OCI-LY1 (cell line): ENCODE measurements at regions not wholly inside any gene's neighbourhood (a gene's known extent, or its start where the extent isn't known, plus 50 kb on each side); places are given as distances from the start of the nearest gene placed in this dataset.
"Not testable (repeated sequence)": the region's sequence is repeated elsewhere in the genome, so short reads cannot be mapped to it uniquely, and the experiment has no call there.

ENCODE experiments used
- H2AFZ ChIP-seq: fragments of 200-600 bp; sonication (generic), shearing (Covaris generic); 2 replicates; pipeline ENCODE4 v1.6.0; 2014; ENCODE audit warnings: antibody characterized with exemption, mild to moderate bottlenecking, low read length
- H3F3A ChIP-seq: fragments of 200-600 bp; sonication (generic), shearing (Covaris generic); 2 replicates; pipeline ENCODE4 v1.6.0; 2014; ENCODE audit warnings: mild to moderate bottlenecking, antibody characterized with exemption, low read length, moderate library complexity; ENCODE audit not compliant: insufficient read depth
- H3K27ac ChIP-seq: fragments of 200-600 bp; sonication (generic); 2 replicates; pipeline ENCODE4 v1.5.1; 2014; ENCODE audit warnings: low read length, mixed run types, mild to moderate bottlenecking, low read depth; ENCODE audit not compliant: poor library complexity, severe bottlenecking
- H3K27me3 ChIP-seq: fragments of 200-600 bp; sonication (generic); 2 replicates; pipeline ENCODE4 v1.6.0; 2014; ENCODE audit warnings: antibody characterized with exemption, mild to moderate bottlenecking, low read length, moderate library complexity; ENCODE audit not compliant: insufficient read depth
- H3K36me3 ChIP-seq: fragments of 200-600 bp; sonication (generic); 2 replicates; pipeline ENCODE4 v1.6.1; 2014; ENCODE audit warnings: mild to moderate bottlenecking, antibody characterized with exemption, low read length, moderate library complexity, mixed read lengths; ENCODE audit not compliant: insufficient read depth
- H3K4me1 ChIP-seq: fragments of 200-600 bp; sonication (generic); 2 replicates; pipeline ENCODE4 v1.5.1; 2014; ENCODE audit warnings: mild to moderate bottlenecking, low read length, moderate library complexity; ENCODE audit not compliant: insufficient read depth, severe bottlenecking
- H3K4me2 ChIP-seq: fragments of 200-600 bp; sonication (generic), shearing (Covaris generic); 2 replicates; pipeline ENCODE4 v1.6.1; 2014; ENCODE audit warnings: low read length
- H3K4me3 ChIP-seq: fragments of 200-600 bp; sonication (generic); 2 replicates; pipeline ENCODE4 v1.5.1; 2014; ENCODE audit warnings: low read length, low read depth, mild to moderate bottlenecking, mixed read lengths; ENCODE audit not compliant: poor library complexity, severe bottlenecking
- H3K79me2 ChIP-seq: fragments of 200-600 bp; shearing (Covaris generic); 2 replicates; pipeline ENCODE4 v1.6.1; 2016; ENCODE audit warnings: mixed run types, low read length, mixed read lengths; ENCODE audit not compliant: insufficient read depth
- H3K9ac ChIP-seq: fragments of 200-600 bp; sonication (generic), shearing (Covaris generic); 2 replicates; pipeline ENCODE4 v1.6.1; 2014; ENCODE audit warnings: mild to moderate bottlenecking, low read length, mixed read lengths
- H3K9me2 ChIP-seq: fragments of 200-600 bp; sonication (generic), shearing (Covaris generic); 2 replicates; pipeline ENCODE4 v1.6.1; 2014; ENCODE audit warnings: low read depth, mild to moderate bottlenecking, low read length, mixed read lengths
- H3K9me3 ChIP-seq: fragments of 200-600 bp; shearing (Covaris generic); 2 replicates; pipeline ENCODE4 v1.6.1; 2014; ENCODE audit warnings: low read length, mixed read lengths
- H4K20me1 ChIP-seq: fragments of 200-600 bp; sonication (generic), shearing (Covaris generic); 2 replicates; pipeline ENCODE4 v1.6.0; 2016; ENCODE audit warnings: mild to moderate bottlenecking, low read length; ENCODE audit not compliant: insufficient read depth
- EZH2 ChIP-seq: fragments of 200-600 bp; sonication (generic), shearing (Covaris generic); IDR thresholded peaks from 2 replicates; pipeline ENCODE4 v1.8.0; 2017; ENCODE audit warnings: borderline replicate concordance, mixed run types, mild to moderate bottlenecking, antibody characterized with exemption, low read length, moderate library complexity, mixed read lengths
- TF ChIP-seq, protein P1 (sequence below): fragments of 200-600 bp; sonication (generic), shearing (Covaris generic); IDR thresholded peaks from 2 replicates; pipeline ENCODE4 v1.5.1; 2017; ENCODE audit warnings: mild to moderate bottlenecking, antibody characterized with exemption, low read length, moderate library complexity, mixed read lengths

DNA sequence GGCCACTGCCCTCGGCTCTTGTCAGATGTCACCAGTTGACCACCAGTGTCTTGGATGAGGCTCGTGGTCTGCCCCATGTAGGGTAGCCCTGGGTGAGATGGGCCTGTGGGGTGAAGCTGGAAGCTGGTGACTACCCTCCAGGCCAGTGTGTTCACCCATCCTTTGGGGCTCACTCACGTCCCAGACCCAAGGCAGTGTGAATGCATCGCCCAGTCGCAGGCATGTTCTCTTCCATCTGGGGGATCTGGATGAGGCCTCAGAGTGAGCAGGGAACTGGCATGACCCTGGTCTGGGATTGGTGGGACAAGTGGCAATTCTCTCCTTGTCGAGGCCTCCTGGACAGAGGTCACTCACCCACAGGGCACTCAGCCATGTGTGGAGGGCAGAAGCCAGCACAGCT is 120.1 kb upstream of the PHACTR3 start:
- H3K79me2 ChIP-seq, result no peaks in the 10 kb centered on the region
- no peaks in the 10 kb centered on the region for H4K20me1 ChIP-seq
- TF ChIP-seq, protein P1, sequence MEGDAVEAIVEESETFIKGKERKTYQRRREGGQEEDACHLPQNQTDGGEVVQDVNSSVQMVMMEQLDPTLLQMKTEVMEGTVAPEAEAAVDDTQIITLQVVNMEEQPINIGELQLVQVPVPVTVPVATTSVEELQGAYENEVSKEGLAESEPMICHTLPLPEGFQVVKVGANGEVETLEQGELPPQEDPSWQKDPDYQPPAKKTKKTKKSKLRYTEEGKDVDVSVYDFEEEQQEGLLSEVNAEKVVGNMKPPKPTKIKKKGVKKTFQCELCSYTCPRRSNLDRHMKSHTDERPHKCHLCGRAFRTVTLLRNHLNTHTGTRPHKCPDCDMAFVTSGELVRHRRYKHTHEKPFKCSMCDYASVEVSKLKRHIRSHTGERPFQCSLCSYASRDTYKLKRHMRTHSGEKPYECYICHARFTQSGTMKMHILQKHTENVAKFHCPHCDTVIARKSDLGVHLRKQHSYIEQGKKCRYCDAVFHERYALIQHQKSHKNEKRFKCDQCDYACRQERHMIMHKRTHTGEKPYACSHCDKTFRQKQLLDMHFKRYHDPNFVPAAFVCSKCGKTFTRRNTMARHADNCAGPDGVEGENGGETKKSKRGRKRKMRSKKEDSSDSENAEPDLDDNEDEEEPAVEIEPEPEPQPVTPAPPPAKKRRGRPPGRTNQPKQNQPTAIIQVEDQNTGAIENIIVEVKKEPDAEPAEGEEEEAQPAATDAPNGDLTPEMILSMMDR, result no peak
- no peak for TF ChIP-seq EZH2
- H3K27ac ChIP-seq, result no peak overlapping the region
- H3F3A ChIP-seq, result no peaks in the 10 kb centered on the region
- no peak overlapping the region for H3K4me2 ChIP-seq
- no peak overlapping the region for H2AFZ ChIP-seq
- no peaks in the 10 kb centered on the region for H3K9me2 ChIP-seq
- no peaks in the 10 kb centered on the region for H3K36me3 ChIP-seq
- H3K4me3 ChIP-seq, result no peak overlapping the region
- no peak overlapping the region for H3K9ac ChIP-seq
- H3K9me3 ChIP-seq, result no peaks in the 10 kb centered on the region
- H3K27me3 ChIP-seq, result no peaks in the 10 kb centered on the region
- H3K4me1 ChIP-seq, result no peaks in the 10 kb centered on the region

DNA sequence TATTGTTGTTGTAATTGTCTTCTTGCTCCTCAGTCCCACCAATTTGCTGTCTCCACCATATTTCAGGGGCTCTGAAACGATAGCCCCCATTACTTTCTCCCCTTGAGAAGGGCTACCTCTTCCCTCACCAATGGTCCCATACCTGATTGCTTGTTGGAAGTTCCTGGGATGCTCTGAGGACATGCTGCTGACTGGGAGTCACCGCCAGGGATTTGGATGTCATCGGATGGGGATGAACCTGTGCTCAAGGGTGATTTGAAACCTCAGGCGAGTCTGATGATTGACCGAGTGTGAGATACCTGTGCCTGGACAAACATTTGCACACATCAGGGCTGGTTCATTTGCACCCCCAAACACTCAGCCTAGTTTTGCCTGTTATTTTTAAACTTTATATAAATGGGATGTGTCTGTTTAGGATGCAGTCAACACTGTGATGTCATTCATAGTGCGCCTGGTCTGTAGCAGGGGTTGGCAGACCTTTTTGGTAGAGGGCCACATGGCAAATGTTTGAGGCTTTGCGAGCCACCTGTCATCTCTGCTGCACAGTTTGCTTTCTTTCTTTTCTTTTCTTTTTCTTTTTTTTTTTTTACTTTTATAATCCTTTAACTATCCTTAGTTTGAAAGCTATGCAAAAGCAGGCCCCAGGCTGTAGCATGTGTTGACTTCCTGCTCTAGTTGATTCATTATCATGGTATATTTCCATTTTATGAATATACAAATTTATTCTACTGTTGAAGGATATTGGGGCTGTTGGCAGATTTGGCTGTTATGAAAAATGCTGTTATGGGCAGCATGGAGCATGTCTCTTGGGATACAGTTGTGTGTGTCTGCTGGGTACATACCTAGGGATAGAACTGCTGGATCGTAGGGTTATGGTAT is 118.5 kb upstream of the PHACTR3 start:
- Histone ChIP-seq H3K9me3 (no peaks in the 10 kb centered on the region), H2AFZ (no peak overlapping the region), H3K27me3 (no peaks in the 10 kb centered on the region), H3K4me2 (no peak overlapping the region), H3K27ac (no peak overlapping the region), H3K79me2 (no peaks in the 10 kb centered on the region), H3K4me1 (no peaks in the 10 kb centered on the region), H3F3A (no peaks in the 10 kb centered on the region), H4K20me1 (no peaks in the 10 kb centered on the region), H3K36me3 (no peaks in the 10 kb centered on the region), H3K4me3 (no peak overlapping the region), H3K9me2 (no peaks in the 10 kb centered on the region), H3K9ac (no peak overlapping the region)
- no peak for TF ChIP-seq EZH2
- TF ChIP-seq, protein P1, result no peak

DNA sequence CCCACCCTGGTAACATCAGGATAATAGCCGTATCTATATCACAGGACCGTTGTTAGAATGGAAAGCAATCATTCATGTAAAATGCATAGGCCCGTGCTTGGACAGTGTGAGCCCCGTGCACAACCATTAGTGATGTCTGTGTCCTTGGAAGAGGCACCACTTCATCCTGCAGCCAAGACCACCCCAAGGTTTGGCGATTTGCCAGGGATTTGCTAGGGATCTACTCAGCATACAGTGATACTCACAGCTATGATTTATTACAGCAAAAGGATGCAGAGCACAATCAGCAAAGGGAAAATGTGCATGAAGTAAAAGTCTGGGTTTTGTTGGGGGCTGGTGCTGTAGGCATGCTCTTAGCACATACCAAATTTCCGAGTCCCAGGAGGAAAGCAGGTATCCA is 115.9 kb upstream of the PHACTR3 start:
- H4K20me1 ChIP-seq, H3K9ac ChIP-seq, H3K4me3 ChIP-seq, H3K79me2 ChIP-seq, H3K9me3 ChIP-seq, H3K9me2 ChIP-seq, H3K27me3 ChIP-seq, H3F3A ChIP-seq, H3K4me2 ChIP-seq, H3K27ac ChIP-seq, H3K36me3 ChIP-seq, H3K4me1 ChIP-seq, H2AFZ ChIP-seq: not testable (repeated sequence)

DNA sequence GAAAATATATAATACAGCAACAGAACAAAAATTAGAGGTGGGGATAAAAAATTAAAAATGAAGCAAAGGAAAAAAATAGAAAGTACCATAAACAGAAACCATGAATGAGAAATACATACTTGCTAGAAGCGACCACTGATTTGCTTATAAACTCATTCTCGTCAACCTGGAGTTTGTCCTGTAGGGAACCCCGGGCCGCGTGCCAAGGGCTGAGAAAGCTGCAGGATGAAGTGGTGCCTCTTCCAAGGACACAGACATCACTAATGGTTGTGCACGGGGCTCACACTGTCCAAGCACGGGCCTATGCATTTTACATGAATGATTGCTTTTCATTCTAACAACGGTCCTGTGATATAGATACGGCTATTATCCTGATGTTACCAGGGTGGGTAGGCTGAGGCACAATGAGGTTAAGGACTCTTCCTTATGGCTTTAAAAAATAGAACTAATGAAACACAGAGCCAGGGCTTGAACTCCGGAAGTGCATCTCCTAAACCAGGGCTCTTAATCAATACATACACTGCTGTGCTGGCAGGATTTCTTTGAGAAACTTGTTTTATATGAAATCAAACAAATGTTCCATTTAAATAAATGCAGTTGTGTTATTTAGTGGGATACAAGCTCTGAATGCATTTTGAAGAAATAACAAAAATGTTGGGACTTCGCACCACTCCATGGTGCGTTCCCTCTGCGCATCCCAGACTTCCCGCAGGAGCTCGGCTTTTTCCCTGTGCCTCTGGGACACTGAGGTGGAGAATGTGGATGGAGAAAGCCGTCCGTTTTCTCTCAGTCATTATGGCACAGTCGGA is 113.9 kb upstream of the PHACTR3 start:
- H3F3A ChIP-seq, H3K27me3 ChIP-seq, H3K36me3 ChIP-seq, H2AFZ ChIP-seq, H3K9me2 ChIP-seq, H3K9ac ChIP-seq, H3K9me3 ChIP-seq, H3K27ac ChIP-seq, H3K4me1 ChIP-seq, H3K4me2 ChIP-seq, H3K4me3 ChIP-seq, H4K20me1 ChIP-seq, H3K79me2 ChIP-seq: not testable (repeated sequence)
